Adrenal gland (tissue), 5 donors: ENCODE measurements at regions not wholly inside any gene's neighbourhood (a gene's known extent, or its start where the extent isn't known, plus 50 kb on each side); places are given as distances from the start of the nearest gene placed in this dataset.

Experiments used
- CTCF ChIP-seq, 6 experiments: fragments of 450-650 bp in 4 of 6; fragments of 200-600 bp in 2 of 6; sonication (generic) in 1 of 6; IDR thresholded peaks; 1 replicate in 5 of 6; 2 replicates in 1 of 6; pipeline versions ENCODE4 v1.5.1 to v1.8.0; 2016 to 2021; ENCODE audit warnings: antibody characterized with exemption in 6 of 6, mild to moderate bottlenecking in 2 of 6, moderate library complexity in 1 of 6
- POLR2A ChIP-seq, 2 donors: fragments of 450-650 bp; IDR thresholded peaks; one replicate each; pipeline ENCODE4 v1.6.1; 2017; ENCODE audit warnings: antibody characterized with exemption in 2 of 2, mild to moderate bottlenecking in 2 of 2, moderate library complexity in 1 of 2
- donor health status: DM: no; HTN: no; CAD: no.

GRCh38 chr12:124624823-124625222 is 57.4 kb upstream of the NCOR2 start:
- TF ChIP-seq CTCF (IDR thresholded peaks at IDR 0.05) (no peak), POLR2A (IDR thresholded peaks at IDR 0.05) (no peak)
